Fibroblast of villous mesenchyme (primary cell): ENCODE measurements at regions not wholly inside any gene's neighbourhood (a gene's known extent, or its start where the extent isn't known, plus 50 kb on each side); places are given as distances from the start of the nearest gene placed in this dataset.

Experiments
- DNase-seq: peaks from one replicate; pipeline ENCODE4 v3.0.0-alpha.2; 2010; ENCODE audit warnings: low read depth
- H3K4me3 ChIP-seq: 2 replicates; pipeline ENCODE4 v1.5.1; 2011; ENCODE audit warnings: low read depth, mild to moderate bottlenecking, low read length
- CTCF ChIP-seq: IDR thresholded peaks from 2 replicates; pipeline ENCODE4 v1.5.1; 2012; ENCODE audit warnings: low read depth, mild to moderate bottlenecking, low read length; ENCODE audit not compliant: insufficient read depth

DNA sequence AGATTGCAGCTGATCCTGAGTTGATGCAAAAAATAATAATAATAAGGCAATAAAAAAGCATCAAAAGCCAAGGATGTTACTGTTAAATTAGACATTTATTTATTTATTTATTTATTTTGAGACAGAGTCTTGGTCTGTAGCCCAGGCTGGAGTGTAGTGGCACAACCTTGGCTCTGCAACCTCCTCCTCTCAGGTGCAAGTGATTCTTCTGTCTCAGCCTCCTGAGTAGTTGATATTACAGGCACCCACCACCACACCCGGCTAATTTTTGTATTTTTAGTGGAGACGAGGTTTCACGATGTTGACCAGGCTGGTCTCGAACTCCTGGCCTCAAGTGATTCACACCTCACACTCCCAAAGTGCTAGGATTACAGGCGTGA, 465.5 kb upstream of the NRP1 start:
- TF ChIP-seq CTCF, result no peak
- no peak overlapping the region for H3K4me3 ChIP-seq
- no peak for DNase-seq

GRCh38 chr10:33799281-33799943, 464.9 kb upstream of the NRP1 start:
- H3K4me3 ChIP-seq, result no peak overlapping the region
- TF ChIP-seq CTCF, result no peak
- peak; percentile 23 for DNase-seq

GRCh38 chr10:33798754-33799153, 464.3 kb upstream of the NRP1 start:
- no peak overlapping the region for H3K4me3 ChIP-seq
- no peak for DNase-seq
- TF ChIP-seq CTCF, result no peak

DNA sequence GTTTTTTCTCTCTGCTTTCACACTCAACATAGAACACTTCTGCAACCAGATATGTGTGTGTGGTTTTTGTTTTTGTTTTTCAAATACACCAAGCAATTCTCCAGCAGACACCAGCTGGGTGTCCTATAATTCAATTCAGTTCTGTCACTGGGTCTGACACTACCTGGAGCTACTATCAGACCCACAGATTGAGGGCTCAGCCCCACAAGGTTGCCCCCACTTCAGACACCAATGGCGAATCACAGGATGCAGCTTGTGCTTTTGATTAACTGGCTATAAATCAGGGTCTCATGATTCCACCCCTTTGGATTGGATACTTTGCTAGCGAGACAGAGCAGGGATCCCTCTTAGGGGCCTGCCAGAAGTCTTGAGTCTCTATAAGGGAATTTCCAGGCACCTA, 462.2 kb upstream of the NRP1 start:
- DNase-seq, result no peak
- no peak overlapping the region for H3K4me3 ChIP-seq
- TF ChIP-seq CTCF, result no peak

DNA sequence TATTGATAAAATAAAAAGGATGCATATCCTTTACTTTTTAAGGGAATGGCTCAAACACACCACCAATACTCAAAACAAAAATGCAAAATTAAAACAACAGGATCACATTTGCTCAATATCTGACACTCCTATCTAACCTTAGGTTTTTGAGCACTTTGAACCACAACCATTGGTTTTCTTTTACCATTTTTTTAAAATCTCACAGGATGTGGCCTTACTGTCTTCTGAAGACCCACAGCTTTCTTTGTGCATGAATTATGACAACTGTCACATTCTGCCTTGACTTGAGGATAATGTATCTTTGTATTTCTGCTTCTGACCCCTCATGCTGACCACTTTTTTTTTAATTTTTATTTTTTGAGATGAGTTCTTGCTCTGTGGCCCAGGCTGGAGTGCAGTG, 461.1 kb upstream of the NRP1 start:
- TF ChIP-seq CTCF, result no peak
- no peak for DNase-seq
- H3K4me3 ChIP-seq, result no peak overlapping the region

GRCh38 chr10:33794460-33794859, 460.0 kb upstream of the NRP1 start:
- no peak for DNase-seq
- H3K4me3 ChIP-seq, result no peak overlapping the region
- no peak for TF ChIP-seq CTCF

- DNase-seq, result no peak
- TF ChIP-seq CTCF, result no peak
- H3K4me3 ChIP-seq, result no peak overlapping the region
Observed at GRCh38 chr10:33793793-33794192, 459.3 kb upstream of the NRP1 start.
